Loucy (cell line): ENCODE measurements at regions not wholly inside any gene's neighbourhood (a gene's known extent, or its start where the extent isn't known, plus 50 kb on each side); places are given as distances from the start of the nearest gene placed in this dataset.

ENCODE experiments used
- CTCF ChIP-seq: fragments of 200-600 bp; sonication (generic); conservative IDR thresholded peaks from 2 replicates; pipeline ENCODE4 v1.5.1; 2014; ENCODE audit warnings: mild to moderate bottlenecking, antibody characterized with exemption, low read length
- EZH2phosphoT487 ChIP-seq: fragments of 200-600 bp; IDR thresholded peaks from 2 replicates; pipeline ENCODE4 v1.6.1; 2018; ENCODE audit warnings: antibody characterized with exemption, mild to moderate bottlenecking, moderate library complexity, borderline replicate concordance

DNA sequence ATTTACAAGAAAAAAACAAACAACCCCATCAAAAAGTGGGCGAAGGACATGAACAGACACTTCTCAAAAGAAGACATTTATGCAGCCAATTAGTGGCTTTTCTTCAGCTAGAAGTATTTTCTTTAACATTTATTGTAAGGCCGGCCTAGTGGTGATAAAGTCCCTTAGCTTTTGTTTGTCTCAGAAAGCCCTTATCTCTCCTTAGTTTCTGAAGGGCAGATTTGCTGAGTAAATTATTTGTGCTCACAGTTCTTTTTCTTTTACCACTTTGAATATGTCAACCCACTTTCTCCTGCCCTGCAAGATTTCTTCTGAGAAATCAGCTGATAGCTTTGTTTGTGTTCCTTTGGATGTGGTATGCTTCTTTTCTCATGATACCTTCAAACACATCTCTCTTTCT lies 344.0 kb upstream of the SYNCRIP start:
- TF ChIP-seq EZH2phosphoT487 = no peak
- no peak for TF ChIP-seq CTCF
